ENCODE measurements at regions not wholly inside any gene's neighbourhood (a gene's known extent, or its start where the extent isn't known, plus 50 kb on each side); places are given as distances from the start of the nearest gene placed in this dataset.

GRCh38 chr10:10941127-10941730 lies 76.4 kb upstream of the CELF2 start:
- Histone ChIP-seq H3K9ac (replicated peaks; ENCODE audit: extremely low read depth, insufficient read depth, low read length) (no peak overlapping the region), H3K79me2 (ENCODE audit: control insufficient read depth, insufficient read depth, low read length) (no peaks in the 10 kb centered on the region), H3K4me3 (replicated peaks in 1 of 3; ENCODE audit: insufficient read depth in 1 of 3, low read depth in 1 of 3, low read length in 3 of 3) (no peak overlapping the region), H3K4me2 (ENCODE audit: insufficient read depth, low read length) (no peak overlapping the region), H4K20me1 (replicated peaks; ENCODE audit: control insufficient read depth, extremely low read depth, insufficient read depth, low read length) (no peaks in the 10 kb centered on the region), H3K27ac (ENCODE audit: insufficient read depth, low read depth, low read length) (no peak overlapping the region), H2AFZ (ENCODE audit: low read depth, low read length) (no peak overlapping the region), H3K27me3 (ENCODE audit: control insufficient read depth in 2 of 2, insufficient read depth in 2 of 2, low read length in 2 of 2) (no peaks in the 10 kb centered on the region), H3K9me1 (replicated peaks; ENCODE audit: control insufficient read depth, extremely low read depth, insufficient read depth, low read length) (no peaks in the 10 kb centered on the region), H3K36me3 (ENCODE audit: control insufficient read depth in 2 of 2, extremely low read depth in 1 of 2, insufficient read depth in 2 of 2, low read length in 2 of 2) (no peaks in the 10 kb centered on the region), H3K4me1 (ENCODE audit: control insufficient read depth, extremely low read depth, insufficient read depth, low read length) (no peaks in the 10 kb centered on the region), H3K9me3 (replicated peaks; ENCODE audit: control insufficient read depth, insufficient read depth, low read length) (no peaks in the 10 kb centered on the region)
- intact Hi-C loops (cut with micrococcal nuclease) (no loop called here), dilution Hi-C loops (cut with MboI; ENCODE audit: extremely low pct_ligation_motif_present, low sequenced_read_pairs) (no loop called here)
- BruUV-seq (replicated peaks): no TSS peak
- DNase-seq (ENCODE audit: low read depth, low spot score): no peak
- no peak for FAIRE-seq
- ChIA-PET CTCF (no interaction called here), POLR2A (no interaction called here)
- TF ChIP-seq EZH2 (IDR thresholded peaks at IDR 0.05; ENCODE audit: borderline replicate concordance, low read depth, low read length, severe bottlenecking) (no peak), JUN (IDR thresholded peaks at IDR 0.05; ENCODE audit: borderline replicate concordance, insufficient read depth, insufficient read length, low read depth) (no peak), GATA2 (IDR thresholded peaks at IDR 0.05; ENCODE audit: insufficient read depth, insufficient read length, low read depth, low read length) (no peak), CTCF (IDR thresholded peaks at IDR 0.05; ENCODE audit: extremely low read depth in 1 of 2, insufficient read depth in 1 of 2, low read depth in 1 of 2, low read length in 2 of 2) (no peak), FOS (IDR thresholded peaks at IDR 0.05; ENCODE audit: borderline replicate concordance, insufficient read depth, low read length) (no peak), POLR2A (IDR thresholded peaks at IDR 0.05; ENCODE audit: low read depth, low read length) (no peak), MAX (IDR thresholded peaks at IDR 0.05; ENCODE audit: insufficient read depth, insufficient read length) (no peak), POLR2AphosphoS5 (IDR thresholded peaks at IDR 0.05; ENCODE audit: insufficient read depth, low read depth, low read length) (no peak), MYC (IDR thresholded peaks at IDR 0.05; ENCODE audit: low read depth, low read length) (no peak)

Data from endothelial cell of umbilical vein (primary cell).